ENCODE measurements at regions not wholly inside any gene's neighbourhood (a gene's known extent, or its start where the extent isn't known, plus 50 kb on each side); places are given as distances from the start of the nearest gene placed in this dataset.

- Mint-ChIP-seq H3K27ac (no peak overlapping the region), H3K4me1 (no peaks in the 10 kb centered on the region), H3K36me3 (ENCODE audit: low read depth) (no peaks in the 10 kb centered on the region), H3K9me3 (peaks cover 6% of the 10 kb centered on the region), H3K4me3 (no peak overlapping the region), H3K27me3 (no peaks in the 10 kb centered on the region)
- no peak for ATAC-seq (replicated peaks)
Observed at GRCh38 chr5:125517973-125518550, 771.6 kb upstream of the ZNF608 start.

GRCh38 chr5:125521289-125521688 lies 774.9 kb upstream of the ZNF608 start:
- H3K27ac Mint-ChIP-seq, result no peak overlapping the region
- H3K4me3 Mint-ChIP-seq, result no peak overlapping the region
- no peak for ATAC-seq (replicated peaks)
- no peaks in the 10 kb centered on the region for H3K27me3 Mint-ChIP-seq
- no peaks in the 10 kb centered on the region for H3K9me3 Mint-ChIP-seq
- H3K4me1 Mint-ChIP-seq, result no peaks in the 10 kb centered on the region
- H3K36me3 Mint-ChIP-seq (ENCODE audit: low read depth), result no peaks in the 10 kb centered on the region

- Mint-ChIP-seq H3K9me3 (no peaks in the 10 kb centered on the region), H3K27ac (no peak overlapping the region), H3K4me1 (no peaks in the 10 kb centered on the region), H3K4me3 (no peak overlapping the region), H3K36me3 (ENCODE audit: low read depth) (no peaks in the 10 kb centered on the region), H3K27me3 (no peaks in the 10 kb centered on the region)
- no peak for ATAC-seq (replicated peaks)
Observed at GRCh38 chr5:125525356-125525755, 778.9 kb upstream of the ZNF608 start.

- no peaks in the 10 kb centered on the region for H3K4me1 Mint-ChIP-seq
- no peaks in the 10 kb centered on the region for H3K36me3 Mint-ChIP-seq (ENCODE audit: low read depth)
- no peak for ATAC-seq (replicated peaks)
- no peaks in the 10 kb centered on the region for H3K27me3 Mint-ChIP-seq
- H3K9me3 Mint-ChIP-seq, result no peaks in the 10 kb centered on the region
- H3K27ac Mint-ChIP-seq, result no peak overlapping the region
- no peak overlapping the region for H3K4me3 Mint-ChIP-seq
Observed at GRCh38 chr5:125526966-125527365, 780.5 kb upstream of the ZNF608 start.

- no peak overlapping the region for H3K27ac Mint-ChIP-seq
- no peaks in the 10 kb centered on the region for H3K27me3 Mint-ChIP-seq
- ATAC-seq (replicated peaks), result no peak
- H3K4me1 Mint-ChIP-seq, result no peaks in the 10 kb centered on the region
- peaks cover 4% of the 10 kb centered on the region for H3K9me3 Mint-ChIP-seq
- H3K4me3 Mint-ChIP-seq, result no peak overlapping the region
- no peaks in the 10 kb centered on the region for H3K36me3 Mint-ChIP-seq (ENCODE audit: low read depth)
Observed at GRCh38 chr5:125528881-125529280, 782.4 kb upstream of the ZNF608 start.

- Mint-ChIP-seq H3K4me1 (no peaks in the 10 kb centered on the region), H3K9me3 (peaks cover 4% of the 10 kb centered on the region), H3K36me3 (ENCODE audit: low read depth) (no peaks in the 10 kb centered on the region), H3K4me3 (no peak overlapping the region), H3K27me3 (no peaks in the 10 kb centered on the region), H3K27ac (no peak overlapping the region)
- no peak for ATAC-seq (replicated peaks)
Observed at GRCh38 chr5:125530833-125531615, 784.6 kb upstream of the ZNF608 start.

- ATAC-seq (replicated peaks), result no peak
- Mint-ChIP-seq H3K27ac (no peak overlapping the region), H3K4me3 (no peak overlapping the region), H3K9me3 (peaks cover 20% of the 10 kb centered on the region), H3K27me3 (no peaks in the 10 kb centered on the region), H3K4me1 (no peaks in the 10 kb centered on the region), H3K36me3 (ENCODE audit: low read depth) (no peaks in the 10 kb centered on the region)
Observed at GRCh38 chr5:125536095-125536494, 789.7 kb upstream of the ZNF608 start.

GRCh38 chr5:125536582-125536981 lies 790.1 kb upstream of the ZNF608 start:
- Mint-ChIP-seq H3K27ac (no peak overlapping the region), H3K27me3 (no peaks in the 10 kb centered on the region), H3K9me3 (peaks cover 20% of the 10 kb centered on the region), H3K4me3 (no peak overlapping the region), H3K36me3 (ENCODE audit: low read depth) (no peaks in the 10 kb centered on the region), H3K4me1 (no peaks in the 10 kb centered on the region)
- no peak for ATAC-seq (replicated peaks)

GRCh38 chr5:125537661-125538060 lies 791.2 kb upstream of the ZNF608 start:
- Mint-ChIP-seq H3K27ac (no peak overlapping the region), H3K4me1 (no peaks in the 10 kb centered on the region), H3K4me3 (no peak overlapping the region), H3K9me3 (peaks cover 19% of the 10 kb centered on the region), H3K27me3 (no peaks in the 10 kb centered on the region), H3K36me3 (ENCODE audit: low read depth) (no peaks in the 10 kb centered on the region)
- ATAC-seq (replicated peaks), result no peak

GRCh38 chr5:125538469-125538868 lies 792.0 kb upstream of the ZNF608 start:
- Mint-ChIP-seq H3K4me1 (no peaks in the 10 kb centered on the region), H3K27ac (no peak overlapping the region), H3K9me3 (peaks cover 15% of the 10 kb centered on the region), H3K27me3 (no peaks in the 10 kb centered on the region), H3K36me3 (ENCODE audit: low read depth) (no peaks in the 10 kb centered on the region), H3K4me3 (no peak overlapping the region)
- ATAC-seq (replicated peaks), result no peak

GRCh38 chr5:125541085-125541484 lies 794.6 kb upstream of the ZNF608 start:
- Mint-ChIP-seq H3K36me3 (ENCODE audit: low read depth) (no peaks in the 10 kb centered on the region), H3K27ac (no peak overlapping the region), H3K27me3 (no peaks in the 10 kb centered on the region), H3K9me3 (peaks cover 15% of the 10 kb centered on the region), H3K4me1 (no peaks in the 10 kb centered on the region), H3K4me3 (no peak overlapping the region)
- no peak for ATAC-seq (replicated peaks)

GRCh38 chr5:125549322-125549911 lies 803.0 kb upstream of the ZNF608 start:
- no peak overlapping the region for H3K27ac Mint-ChIP-seq
- H3K9me3 Mint-ChIP-seq, result peaks cover 15% of the 10 kb centered on the region
- H3K4me1 Mint-ChIP-seq, result no peaks in the 10 kb centered on the region
- no peak for ATAC-seq (replicated peaks)
- no peak overlapping the region for H3K4me3 Mint-ChIP-seq
- no peaks in the 10 kb centered on the region for H3K27me3 Mint-ChIP-seq
- no peaks in the 10 kb centered on the region for H3K36me3 Mint-ChIP-seq (ENCODE audit: low read depth)

- no peaks in the 10 kb centered on the region for H3K4me1 Mint-ChIP-seq
- no peak overlapping the region for H3K27ac Mint-ChIP-seq
- H3K27me3 Mint-ChIP-seq, result no peaks in the 10 kb centered on the region
- ATAC-seq (replicated peaks), result no peak
- no peaks in the 10 kb centered on the region for H3K36me3 Mint-ChIP-seq (ENCODE audit: low read depth)
- H3K9me3 Mint-ChIP-seq, result peaks cover 15% of the 10 kb centered on the region
- H3K4me3 Mint-ChIP-seq, result no peak overlapping the region
Observed at GRCh38 chr5:125550274-125550673, 803.8 kb upstream of the ZNF608 start.

GRCh38 chr5:125551246-125551645 lies 804.8 kb upstream of the ZNF608 start:
- ATAC-seq (replicated peaks), result no peak
- H3K4me1 Mint-ChIP-seq, result no peaks in the 10 kb centered on the region
- H3K4me3 Mint-ChIP-seq, result no peak overlapping the region
- no peak overlapping the region for H3K27ac Mint-ChIP-seq
- no peaks in the 10 kb centered on the region for H3K27me3 Mint-ChIP-seq
- H3K9me3 Mint-ChIP-seq, result peaks cover 15% of the 10 kb centered on the region
- H3K36me3 Mint-ChIP-seq (ENCODE audit: low read depth), result no peaks in the 10 kb centered on the region

- Mint-ChIP-seq H3K4me1 (no peaks in the 10 kb centered on the region), H3K36me3 (ENCODE audit: low read depth) (no peaks in the 10 kb centered on the region), H3K9me3 (peaks cover 15% of the 10 kb centered on the region), H3K27ac (no peak overlapping the region), H3K4me3 (no peak overlapping the region), H3K27me3 (no peaks in the 10 kb centered on the region)
- no peak for ATAC-seq (replicated peaks)
Observed at GRCh38 chr5:125551797-125552196, 805.4 kb upstream of the ZNF608 start.

All from activated T-helper 17 cell treated with anti-CD3 and anti-CD28 coated beads, Interleukin-2, amount 50 U/mL, for 72 hours (primary cell).